ENCODE measurements at regions not wholly inside any gene's neighbourhood (a gene's known extent, or its start where the extent isn't known, plus 50 kb on each side); places are given as distances from the start of the nearest gene placed in this dataset.

- Mint-ChIP-seq H3K36me3 (no peaks in the 10 kb centered on the region), H3K27me3 (ENCODE audit: low read depth in 3 of 3) (no peaks in the 10 kb centered on the region), H3K27ac (no peak overlapping the region), H3K9me3 (peaks cover 0 to 4% (median 1%) of the 10 kb centered on the region in 7 donors), H3K4me1 (no peaks in the 10 kb centered on the region), H3K4me3 (no peak overlapping the region)
- H4K20me1 ChIP-seq (ENCODE audit: insufficient read depth, low read length): no peaks in the 10 kb centered on the region
- no peaks in the 10 kb centered on the region for H3K36me3 ChIP-seq (replicated peaks in 1 of 2; ENCODE audit: control insufficient read depth in 1 of 2, insufficient read depth in 2 of 2, low read length in 2 of 2)
- no peak overlapping the region for H3K4me3 ChIP-seq (replicated peaks in 1 of 3; ENCODE audit: low read depth in 2 of 3, low read length in 3 of 3)
- H3K4me2 ChIP-seq (replicated peaks; ENCODE audit: extremely low read depth, low read length, poor library complexity, severe bottlenecking): no peak overlapping the region
- no peaks in the 10 kb centered on the region for H3K79me2 ChIP-seq (ENCODE audit: insufficient read depth, low read length)
- intact Hi-C loops (cut with micrococcal nuclease): no loop called here
- no CpG with 5 or more reads among the region's 2 CpGs for WGBS (ENCODE audit: insufficient coverage)
- H2AFZ ChIP-seq (ENCODE audit: insufficient read depth, low read depth, low read length, poor library complexity, severe bottlenecking): no peak overlapping the region
- no peaks in the 10 kb centered on the region for H3K27me3 ChIP-seq (ENCODE audit: control insufficient read depth in 2 of 2, insufficient read depth in 2 of 2, low read length in 2 of 2)
- H3K9me3 ChIP-seq (replicated peaks in 1 of 2; ENCODE audit: control insufficient read depth in 1 of 2, insufficient read depth in 1 of 2, low read length in 2 of 2): peaks cover 0 to 5% of the 10 kb centered on the region in 2 donors
- no peak overlapping the region for H3K9ac ChIP-seq (ENCODE audit: insufficient read depth, low read length, poor library complexity, severe bottlenecking)
- no peak for DNase-seq
- H3K27ac ChIP-seq (ENCODE audit: low read depth in 1 of 2, low read length in 2 of 2): no peak overlapping the region
- no peak for TF ChIP-seq CTCF (IDR thresholded peaks at IDR 0.05)
- H3K4me1 ChIP-seq (ENCODE audit: control insufficient read depth in 1 of 2, insufficient read depth in 2 of 2, low read length in 2 of 2): no peaks in the 10 kb centered on the region
Measured at GRCh38 chr3:163382183-163382582, 1696.1 kb downstream of the SI start.

GRCh38 chr3:163368168-163368567 is 1710.1 kb downstream of the SI start:
- Histone ChIP-seq H3K4me3 (replicated peaks in 1 of 3; ENCODE audit: low read depth in 2 of 3, low read length in 3 of 3) (no peak overlapping the region), H3K36me3 (replicated peaks in 1 of 2; ENCODE audit: control insufficient read depth in 1 of 2, insufficient read depth in 2 of 2, low read length in 2 of 2) (no peaks in the 10 kb centered on the region), H3K4me1 (ENCODE audit: control insufficient read depth in 1 of 2, insufficient read depth in 2 of 2, low read length in 2 of 2) (no peaks in the 10 kb centered on the region), H3K9me3 (replicated peaks in 1 of 2; ENCODE audit: control insufficient read depth in 1 of 2, insufficient read depth in 1 of 2, low read length in 2 of 2) (peaks cover 0 to 9% of the 10 kb centered on the region in 2 donors), H2AFZ (ENCODE audit: insufficient read depth, low read depth, low read length, poor library complexity, severe bottlenecking) (no peak overlapping the region), H3K4me2 (replicated peaks; ENCODE audit: extremely low read depth, low read length, poor library complexity, severe bottlenecking) (no peak overlapping the region), H3K79me2 (ENCODE audit: insufficient read depth, low read length) (no peaks in the 10 kb centered on the region), H4K20me1 (ENCODE audit: insufficient read depth, low read length) (no peaks in the 10 kb centered on the region), H3K27ac (ENCODE audit: low read depth in 1 of 2, low read length in 2 of 2) (no peak overlapping the region), H3K27me3 (ENCODE audit: control insufficient read depth in 2 of 2, insufficient read depth in 2 of 2, low read length in 2 of 2) (no peaks in the 10 kb centered on the region), H3K9ac (ENCODE audit: insufficient read depth, low read length, poor library complexity, severe bottlenecking) (no peak overlapping the region)
- DNase-seq: no peak
- Mint-ChIP-seq H3K36me3 (no peaks in the 10 kb centered on the region), H3K9me3 (peaks cover 0 to 8% (median 2%) of the 10 kb centered on the region in 7 donors), H3K4me1 (no peaks in the 10 kb centered on the region), H3K27ac (no peak overlapping the region), H3K27me3 (ENCODE audit: low read depth in 3 of 3) (no peaks in the 10 kb centered on the region), H3K4me3 (no peak overlapping the region)
- TF ChIP-seq CTCF (IDR thresholded peaks at IDR 0.05): no peak
- intact Hi-C loops (cut with micrococcal nuclease): no loop called here

Data from CD14-positive monocyte (primary cell).